HL-60 (cell line): ENCODE measurements at regions not wholly inside any gene's neighbourhood (a gene's known extent, or its start where the extent isn't known, plus 50 kb on each side); places are given as distances from the start of the nearest gene placed in this dataset.

ENCODE experiments used
- DNase-seq, 2 experiments: peaks; one replicate each; pipeline ENCODE4 v3.0.0-alpha.2; 2010 to 2020; ENCODE audit warnings: low read depth in 1 of 2, low spot score in 1 of 2
- H3K27ac ChIP-seq: fragments of 250-450 bp; sonication (Bioruptor Pico); replicated peaks from 2 replicates; pipeline ENCODE4 v1.5.1; 2020; ENCODE audit warnings: mild to moderate bottlenecking, moderate library complexity
- H3K27me3 ChIP-seq: fragments of 250-450 bp; sonication (Bioruptor Pico); 2 replicates; pipeline ENCODE4 v1.5.1; 2021; ENCODE audit warnings: mild to moderate bottlenecking, moderate library complexity; ENCODE audit not compliant: insufficient read depth, poor library complexity, severe bottlenecking
- H3K4me3 ChIP-seq: replicated peaks from 2 replicates; pipeline ENCODE4 v1.5.1; 2011; ENCODE audit warnings: mild to moderate bottlenecking, control low read depth, low read length; ENCODE audit not compliant: insufficient read depth
- CTCF ChIP-seq: IDR thresholded peaks from one replicate; pipeline ENCODE4 v1.5.1; 2011; ENCODE audit warnings: low read length, control low read depth, inconsistent platforms; ENCODE audit not compliant: insufficient read depth
- GABPA ChIP-seq: IDR thresholded peaks from 2 replicates; pipeline ENCODE4 v1.6.1; 2012; ENCODE audit warnings: low read depth
- POLR2AphosphoS5 ChIP-seq: IDR thresholded peaks from 2 replicates; pipeline ENCODE4 v1.6.1; 2012; ENCODE audit warnings: low read depth
- REST ChIP-seq: IDR thresholded peaks from 2 replicates; pipeline ENCODE4 v1.6.1; 2012; ENCODE audit warnings: low read depth; ENCODE audit not compliant: insufficient replicate concordance
- SPI1 ChIP-seq: IDR thresholded peaks from 2 replicates; pipeline ENCODE4 v1.6.1; 2012; ENCODE audit warnings: low read depth, mild to moderate bottlenecking, borderline replicate concordance

GRCh38 chr1:187985145-187985896 is 1156.6 kb downstream of the PLA2G4A start:
- TF ChIP-seq SPI1 (no peak), CTCF (no peak), REST (no peak), POLR2AphosphoS5 (no peak)
- Histone ChIP-seq H3K27ac (no peak overlapping the region), H3K27me3 (no peaks in the 10 kb centered on the region), H3K4me3 (no peak overlapping the region)
- no peak for DNase-seq

GRCh38 chr1:187985897-187986654 is 1157.3 kb downstream of the PLA2G4A start:
- TF ChIP-seq REST (no peak), CTCF (no peak), SPI1 (no peak), POLR2AphosphoS5 (no peak), GABPA (no peak)
- DNase-seq: no peak
- H3K27me3 ChIP-seq: no peaks in the 10 kb centered on the region
- H3K4me3 ChIP-seq: no peak overlapping the region
- no peak overlapping the region for H3K27ac ChIP-seq

- Histone ChIP-seq H3K4me3 (no peak overlapping the region), H3K27me3 (no peaks in the 10 kb centered on the region), H3K27ac (no peak overlapping the region)
- TF ChIP-seq CTCF: no peak
- TF ChIP-seq GABPA: no peak
- TF ChIP-seq SPI1: no peak
- TF ChIP-seq POLR2AphosphoS5: no peak
- TF ChIP-seq REST: no peak
- DNase-seq: no peak
Observed at GRCh38 chr1:187987236-187987776, 1158.6 kb downstream of the PLA2G4A start.
